Ovary (tissue), 7 donors: ENCODE measurements at regions not wholly inside any gene's neighbourhood (a gene's known extent, or its start where the extent isn't known, plus 50 kb on each side); places are given as distances from the start of the nearest gene placed in this dataset.

Experiments used
- DNase-seq, 5 donors: peaks; one replicate each; pipeline ENCODE4 v3.0.0-alpha.2; 2019 to 2020
- H3K27ac ChIP-seq, 2 donors: fragments of 200-600 bp; one replicate each; pipeline versions ENCODE4 v1.5.1 to v1.8.0; 2019 to 2022
- H3K27me3 ChIP-seq: fragments of 200-600 bp; one replicate; pipeline ENCODE4 v1.8.0; 2022
- H3K36me3 ChIP-seq: fragments of 200-600 bp; sonication (generic); one replicate; pipeline ENCODE4 v1.5.1; 2019
- H3K4me1 ChIP-seq: one replicate; pipeline ENCODE4 v1.8.1; 2013; ENCODE audit warnings: mild to moderate bottlenecking, moderate library complexity; ENCODE audit not compliant: insufficient read depth
- H3K4me3 ChIP-seq: fragments of 200-600 bp; sonication (generic); one replicate; pipeline ENCODE4 v1.5.1; 2017
- H3K9me3 ChIP-seq, 2 donors: fragments of 200-600 bp in 1 of 2; sonication (generic) in 1 of 2; one replicate each; pipeline versions ENCODE4 v1.5.1 to v1.8.1; 2013 to 2019; ENCODE audit warnings: mild to moderate bottlenecking in 1 of 2, moderate library complexity in 1 of 2
- CTCF ChIP-seq, 3 donors: fragments of 450-650 bp in 2 of 3; fragments of 200-600 bp in 1 of 3; IDR thresholded peaks; one replicate each; pipeline versions ENCODE4 v1.5.1 to v1.8.0; 2016 to 2022; ENCODE audit warnings: antibody characterized with exemption in 3 of 3, mild to moderate bottlenecking in 1 of 3
- EP300 ChIP-seq: sonication (generic); formaldehyde crosslinking; IDR thresholded peaks from one replicate; pipeline ENCODE4 v1.6.1; 2017; ENCODE audit warnings: antibody characterized with exemption
- POLR2A ChIP-seq: fragments of 450-650 bp; IDR thresholded peaks from one replicate; pipeline ENCODE4 v1.6.1; 2017; ENCODE audit warnings: antibody characterized with exemption, mild to moderate bottlenecking, moderate library complexity
- WGBS, 3 donors: extraction: QIAGEN DNeasy Blood & Tissue Kit in 1 of 3; methylation state at CpG; one replicate each; pipeline versions ENCODE4 v1.1.5 to v1.1.7; 2013 to 2017; 5-methylcytosine and 5-hydroxymethylcytosine counted together
- intact Hi-C, 4 donors: fragments of 100-400 bp; cut with DNase I; formaldehyde crosslinking; loops; one replicate each; pipeline versions ENCODE4 v1.11.0 to v1.15.1; 2022 to 2023
- donor health status: DM: no; HTN: no; CAD: no; lungs with moderate emphysema.
- donor health status: DM: no; HTN: no; CAD: no.
- donor health status: Bipolar disorder and iron deficiency.
- donor health status: DM: no; HTN: no; CAD: no.
- donor health status: DM: yes; HTN: yes; CAD: no.

- H3K27ac ChIP-seq: no peak overlapping the region
- 33 to 41% (median 36%) methylated on average over 3 of the region's 3 CpGs for WGBS, 3 donors
- H3K9me3 ChIP-seq: no peaks in the 10 kb centered on the region
- TF ChIP-seq CTCF (IDR thresholded peaks at IDR 0.05) (no peak), EP300 (no peak), POLR2A (no peak)
- intact Hi-C loops: no loop called here
- no peak overlapping the region for H3K4me3 ChIP-seq
- DNase-seq: no peak
- no peaks in the 10 kb centered on the region for H3K36me3 ChIP-seq
- H3K27me3 ChIP-seq: no peaks in the 10 kb centered on the region
- H3K4me1 ChIP-seq: peaks cover 2% of the 10 kb centered on the region
Measured at GRCh38 chr1:94636624-94637023, 95.1 kb upstream of the F3 start.

- TF ChIP-seq EP300: no peak
- TF ChIP-seq POLR2A: no peak
- TF ChIP-seq CTCF (IDR thresholded peaks at IDR 0.05): no peak
- no peak overlapping the region for H3K27ac ChIP-seq
- peaks cover 2% of the 10 kb centered on the region for H3K4me1 ChIP-seq
- intact Hi-C loops: no loop called here
- H3K4me3 ChIP-seq: no peak overlapping the region
- no peaks in the 10 kb centered on the region for H3K27me3 ChIP-seq
- 69 to 80% (median 75%) methylated on average over 2 of the region's 2 CpGs for WGBS, 3 donors
- DNase-seq: no peak
- no peaks in the 10 kb centered on the region for H3K36me3 ChIP-seq
- H3K9me3 ChIP-seq: no peaks in the 10 kb centered on the region
Measured at GRCh38 chr1:94636100-94636499, 94.5 kb upstream of the F3 start.

GRCh38 chr1:94634977-94635416 is 93.4 kb upstream of the F3 start:
- DNase-seq: no peak
- Histone ChIP-seq H3K4me3 (no peak overlapping the region), H3K36me3 (no peaks in the 10 kb centered on the region), H3K4me1 (peaks cover 2% of the 10 kb centered on the region), H3K27me3 (no peaks in the 10 kb centered on the region), H3K27ac (no peak overlapping the region), H3K9me3 (no peaks in the 10 kb centered on the region)
- TF ChIP-seq EP300: no peak
- TF ChIP-seq POLR2A: no peak
- peak in 1 of 3 donors; percentile 18 for TF ChIP-seq CTCF (IDR thresholded peaks at IDR 0.05)
- 93 to 100% (median 94%) methylated on average over 2 of the region's 2 CpGs for WGBS, 3 donors
- intact Hi-C loops: no loop called here

- H3K27me3 ChIP-seq: no peaks in the 10 kb centered on the region
- H3K4me1 ChIP-seq: peaks cover 4% of the 10 kb centered on the region
- TF ChIP-seq CTCF (IDR thresholded peaks at IDR 0.05) (no peak), EP300 (no peak), POLR2A (no peak)
- no peak overlapping the region for H3K4me3 ChIP-seq
- intact Hi-C loops: no loop called here
- H3K36me3 ChIP-seq: no peaks in the 10 kb centered on the region
- no peaks in the 10 kb centered on the region for H3K9me3 ChIP-seq
- 13 to 35% (median 18%) methylated on average over 4 of the region's 4 CpGs for WGBS, 3 donors
- no peak for DNase-seq
- H3K27ac ChIP-seq: peak overlapping the region in 1 of 2 donors; percentile 51
Measured at GRCh38 chr1:94633051-94633450, 91.5 kb upstream of the F3 start.
